Colonic mucosa (tissue), 4 donors: ENCODE measurements at regions not wholly inside any gene's neighbourhood (a gene's known extent, or its start where the extent isn't known, plus 50 kb on each side); places are given as distances from the start of the nearest gene placed in this dataset.

Experiments used
- DNase-seq: peaks from one replicate; pipeline ENCODE4 v3.0.0-alpha.2; 2020
- H3K27ac ChIP-seq: fragments of 200-600 bp; one replicate; pipeline ENCODE4 v1.8.0; 2021
- H3K27me3 ChIP-seq: fragments of 200-600 bp; one replicate; pipeline ENCODE4 v1.8.0; 2021
- H3K36me3 ChIP-seq: fragments of 200-600 bp; one replicate; pipeline ENCODE4 v1.8.0; 2021
- H3K4me1 ChIP-seq: fragments of 200-600 bp; one replicate; pipeline ENCODE4 v1.8.0; 2021; ENCODE audit warnings: mild to moderate bottlenecking
- H3K4me3 ChIP-seq: fragments of 200-600 bp; one replicate; pipeline ENCODE4 v1.8.0; 2021
- H3K9ac ChIP-seq, 2 donors: one replicate each; pipeline ENCODE4 v1.7.0; 2013; ENCODE audit warnings: control low read depth in 2 of 2, low read depth in 2 of 2, low read length in 2 of 2
- H3K9me3 ChIP-seq: fragments of 200-600 bp; one replicate; pipeline ENCODE4 v1.8.0; 2021
- CTCF ChIP-seq: fragments of 200-600 bp; IDR thresholded peaks from one replicate; pipeline ENCODE4 v1.8.0; 2022; ENCODE audit warnings: antibody characterized with exemption, mild to moderate bottlenecking
- intact Hi-C: fragments of 100-400 bp; cut with DNase I; formaldehyde crosslinking; loops from one replicate; pipeline ENCODE4 v1.14.1; 2022
- donor health status: healthy.
- donor health status: DM: no; HTN: no; CAD: no.
- donor health status: DM: no; HTN: no; CAD: no.

GRCh38 chr15:70314018-70314354, 216.3 kb upstream of the TLE3 start:
- H3K4me3 ChIP-seq, result no peak overlapping the region
- intact Hi-C loops, result no loop called here
- H3K4me1 ChIP-seq, result no peaks in the 10 kb centered on the region
- no peak overlapping the region for H3K27ac ChIP-seq
- H3K36me3 ChIP-seq, result no peaks in the 10 kb centered on the region
- H3K27me3 ChIP-seq, result no peaks in the 10 kb centered on the region
- no peak for DNase-seq
- no peak overlapping the region for H3K9ac ChIP-seq
- no peak for TF ChIP-seq CTCF
- H3K9me3 ChIP-seq, result no peaks in the 10 kb centered on the region

- H3K27ac ChIP-seq, result no peak overlapping the region
- no peak overlapping the region for H3K4me3 ChIP-seq
- intact Hi-C loops, result no loop called here
- H3K4me1 ChIP-seq, result no peaks in the 10 kb centered on the region
- H3K9ac ChIP-seq, result no peak overlapping the region
- DNase-seq, result peak; percentile 1
- no peaks in the 10 kb centered on the region for H3K36me3 ChIP-seq
- no peaks in the 10 kb centered on the region for H3K27me3 ChIP-seq
- TF ChIP-seq CTCF, result no peak
- no peaks in the 10 kb centered on the region for H3K9me3 ChIP-seq
Observed at GRCh38 chr15:70313099-70314017, 215.6 kb upstream of the TLE3 start.

GRCh38 chr15:70311821-70312220, 214.1 kb upstream of the TLE3 start:
- intact Hi-C loops, result no loop called here
- Histone ChIP-seq H3K4me3 (no peak overlapping the region), H3K9me3 (no peaks in the 10 kb centered on the region), H3K27ac (no peak overlapping the region), H3K9ac (no peak overlapping the region), H3K27me3 (no peaks in the 10 kb centered on the region), H3K4me1 (no peaks in the 10 kb centered on the region), H3K36me3 (no peaks in the 10 kb centered on the region)
- DNase-seq, result no peak
- TF ChIP-seq CTCF, result no peak

GRCh38 chr15:70309716-70310115, 212.0 kb upstream of the TLE3 start:
- no peak for TF ChIP-seq CTCF
- no peaks in the 10 kb centered on the region for H3K4me1 ChIP-seq
- DNase-seq, result no peak
- no peak overlapping the region for H3K9ac ChIP-seq
- no peaks in the 10 kb centered on the region for H3K27me3 ChIP-seq
- H3K27ac ChIP-seq, result no peak overlapping the region
- intact Hi-C loops, result no loop called here
- no peak overlapping the region for H3K4me3 ChIP-seq
- H3K9me3 ChIP-seq, result no peaks in the 10 kb centered on the region
- H3K36me3 ChIP-seq, result no peaks in the 10 kb centered on the region

- Histone ChIP-seq H3K27me3 (no peaks in the 10 kb centered on the region), H3K27ac (no peak overlapping the region), H3K4me1 (no peaks in the 10 kb centered on the region), H3K9ac (no peak overlapping the region), H3K4me3 (no peak overlapping the region), H3K9me3 (no peaks in the 10 kb centered on the region), H3K36me3 (no peaks in the 10 kb centered on the region)
- intact Hi-C loops, result no loop called here
- no peak for TF ChIP-seq CTCF
- DNase-seq, result peak; percentile 6
Observed at GRCh38 chr15:70308735-70309434, 211.2 kb upstream of the TLE3 start.
